CD4-positive, alpha-beta T cell treated with Interleukin-6 for 4 hours (primary cell): ENCODE measurements at regions not wholly inside any gene's neighbourhood (a gene's known extent, or its start where the extent isn't known, plus 50 kb on each side); places are given as distances from the start of the nearest gene placed in this dataset.
"Not testable (repeated sequence)": the region's sequence is repeated elsewhere in the genome, so short reads cannot be mapped to it uniquely, and the experiment has no call there.

Source experiments
- DNase-seq: peaks from one replicate; pipeline ENCODE4 v3.0.0-alpha.2; 2020; ENCODE audit warnings: mixed read lengths

DNA sequence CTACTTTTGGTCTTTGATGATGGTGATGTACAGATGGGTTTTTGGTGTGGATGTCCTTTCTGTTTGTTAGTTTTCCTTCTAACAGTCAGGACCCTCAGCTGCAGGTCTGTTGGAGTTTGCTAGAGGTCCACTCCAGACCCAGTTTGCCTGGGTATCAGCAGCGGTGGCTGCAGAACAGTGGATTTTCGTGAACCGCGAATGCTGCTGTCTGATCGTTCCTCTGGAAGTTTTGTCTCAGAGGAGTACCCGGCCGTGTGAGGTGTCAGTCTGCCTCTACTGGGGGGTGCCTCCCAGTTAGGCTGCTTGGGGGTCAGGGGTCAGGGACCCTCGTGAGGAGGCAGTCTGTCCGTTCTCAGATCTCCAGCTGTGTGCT is 56.6 kb upstream of the TNFAIP8 start:
- not testable (repeated sequence) for DNase-seq

DNA sequence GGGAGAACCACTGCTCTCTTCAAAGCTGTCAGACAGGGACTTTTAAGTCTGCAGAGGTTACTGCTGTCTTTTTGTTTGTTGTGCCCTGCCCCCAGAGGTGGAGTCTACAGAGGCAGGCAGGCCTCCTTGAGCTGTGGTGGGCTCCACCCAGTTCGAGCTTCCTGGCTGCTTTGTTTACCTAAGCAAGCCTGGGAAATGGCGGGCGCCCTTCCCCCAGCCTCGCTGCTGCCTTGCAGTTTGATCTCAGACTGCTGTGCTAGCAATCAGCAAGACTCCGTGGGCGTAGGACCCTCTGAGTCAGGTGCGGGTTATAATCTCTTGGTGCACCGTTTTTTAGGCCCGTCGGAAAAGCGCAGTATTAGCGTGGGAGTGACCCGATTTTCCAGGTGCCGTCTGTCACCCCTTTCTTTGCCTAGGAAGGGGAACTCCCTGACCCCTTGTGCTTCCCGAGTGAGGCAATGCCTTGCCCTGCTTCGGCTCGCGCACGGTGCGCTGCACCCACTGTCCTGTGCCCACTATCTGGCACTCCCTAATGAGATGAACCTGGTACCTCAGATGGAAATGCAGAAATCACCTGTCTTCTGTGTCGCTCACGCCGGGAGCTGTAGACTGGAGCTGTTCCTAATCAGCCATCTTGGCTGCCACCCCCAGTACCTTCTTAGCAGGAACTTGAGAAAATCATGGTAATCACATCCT is 56.1 kb upstream of the TNFAIP8 start:
- DNase-seq = peak; percentile 79

DNA sequence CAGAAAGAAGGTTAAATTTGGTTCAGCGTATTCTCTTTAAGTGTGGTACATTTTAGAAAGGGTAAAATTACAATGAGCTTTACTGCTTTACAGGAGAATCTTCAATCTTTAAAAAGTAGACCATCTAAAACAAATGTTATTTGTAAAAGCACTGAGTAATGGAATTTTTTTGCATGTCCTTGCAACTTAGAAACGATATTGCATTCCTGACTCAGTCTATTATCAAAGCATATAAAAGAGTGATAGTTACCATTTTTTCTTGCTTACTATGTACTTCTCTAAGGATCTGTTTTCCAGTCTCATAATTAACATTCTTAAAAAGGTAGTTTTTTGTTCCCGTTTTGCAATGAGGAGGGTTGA is 55.5 kb upstream of the TNFAIP8 start:
- no peak for DNase-seq

DNA sequence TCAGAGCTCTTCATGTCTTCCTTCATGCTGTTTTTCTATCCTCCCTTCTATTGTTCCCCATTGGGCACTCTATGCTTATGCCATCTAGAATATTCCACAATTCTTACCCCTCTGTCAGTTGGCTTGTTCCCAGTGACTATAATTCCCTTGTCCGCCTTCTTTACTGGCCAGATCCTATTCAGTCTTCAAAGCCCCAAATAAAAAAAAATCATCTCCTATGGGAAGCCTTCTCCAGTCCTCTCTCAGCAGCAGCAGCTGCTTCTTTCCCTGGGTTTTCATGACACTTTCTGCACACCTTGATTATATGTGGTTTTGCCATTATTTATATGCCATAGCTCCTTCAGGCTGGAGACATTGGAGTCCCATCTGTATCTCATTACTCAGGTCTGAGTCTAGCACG is 54.6 kb upstream of the TNFAIP8 start:
- no peak for DNase-seq

GRCh38 chr5:119301906-119302305 is 53.9 kb upstream of the TNFAIP8 start:
- no peak for DNase-seq

- no peak for DNase-seq
Observed at GRCh38 chr5:119302449-119302848, 53.4 kb upstream of the TNFAIP8 start.

DNA sequence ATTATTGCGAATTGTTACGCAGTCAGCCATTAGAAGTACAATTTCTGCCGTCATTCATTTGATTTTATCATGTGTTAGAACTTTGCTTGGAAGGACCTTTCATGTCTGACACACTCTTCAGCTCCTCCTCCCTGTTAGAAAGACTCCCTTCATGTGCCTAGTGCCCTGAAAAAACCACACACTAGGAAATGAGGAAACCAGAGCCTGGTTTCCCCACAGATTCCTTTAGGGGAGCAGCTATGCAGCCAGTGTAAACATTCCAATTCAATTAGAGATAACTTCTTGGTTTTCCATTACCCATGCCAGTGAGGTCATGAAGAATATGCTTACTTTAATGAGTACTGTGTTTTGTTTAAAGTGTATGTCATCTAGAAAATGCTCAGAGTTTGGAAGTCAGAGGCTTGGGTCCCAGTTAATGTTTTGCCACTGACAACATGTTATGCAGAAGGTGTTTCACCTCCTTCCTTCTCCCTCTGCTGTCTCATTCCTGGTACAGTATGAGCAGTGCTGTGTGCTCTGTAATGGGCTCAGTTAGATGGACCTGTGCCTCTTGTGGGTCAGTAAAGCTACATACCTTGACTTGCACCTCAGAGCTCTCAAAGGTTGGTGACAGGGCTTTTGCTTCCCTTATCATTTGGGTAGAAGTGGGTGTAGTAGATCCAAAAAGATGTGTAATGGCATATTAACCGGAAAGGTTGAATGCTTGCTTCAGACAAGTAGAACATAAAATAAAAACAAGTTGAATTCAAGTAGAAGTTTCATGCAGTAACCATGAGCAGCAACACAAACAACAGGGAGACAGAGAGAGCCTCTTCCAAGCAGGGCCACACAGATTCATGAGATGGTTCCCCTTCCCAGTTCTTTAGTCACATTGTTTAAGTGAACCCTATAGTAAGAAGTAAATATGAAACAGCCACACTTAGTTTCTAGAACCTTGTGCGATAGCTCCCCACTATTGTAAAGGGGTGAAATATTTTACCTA is 52.6 kb upstream of the TNFAIP8 start:
- DNase-seq = no peak

DNA sequence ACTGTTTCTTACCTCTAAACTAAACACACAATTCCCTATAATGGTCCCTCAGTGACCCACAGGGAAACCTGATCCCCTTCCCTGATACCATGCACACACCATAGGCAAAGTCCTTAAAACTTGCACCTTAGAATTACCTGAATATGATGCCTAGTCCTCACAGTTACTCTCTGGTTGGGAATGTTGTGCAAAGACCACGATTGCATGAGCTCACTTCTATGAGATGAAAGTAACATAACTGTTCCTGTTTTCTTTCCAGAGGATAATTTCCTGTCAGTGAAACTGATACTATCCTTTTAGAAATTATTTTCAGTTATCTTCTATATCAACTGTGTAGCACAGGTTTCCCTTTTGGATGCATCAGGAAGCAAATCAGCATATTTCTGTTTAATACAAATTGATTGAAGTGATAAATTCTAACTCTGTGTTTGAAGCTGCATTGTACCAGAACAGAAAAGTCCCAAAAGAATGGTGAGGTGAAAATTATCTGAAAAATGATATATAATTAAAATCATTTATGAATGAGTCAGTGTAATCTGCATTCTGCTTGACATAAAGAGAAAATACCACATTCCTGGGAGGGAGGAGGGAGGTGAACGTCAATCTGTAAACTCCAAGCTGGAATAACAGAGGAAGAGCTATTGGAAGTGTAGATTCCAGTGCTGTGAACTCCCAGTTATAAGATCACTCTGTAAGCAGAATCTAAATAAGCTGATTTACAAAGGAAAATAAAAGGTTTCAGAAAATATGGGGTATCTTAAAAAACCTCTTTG is 51.2 kb upstream of the TNFAIP8 start:
- DNase-seq = no peak
